H1 (cell line): ENCODE measurements at regions not wholly inside any gene's neighbourhood (a gene's known extent, or its start where the extent isn't known, plus 50 kb on each side); places are given as distances from the start of the nearest gene placed in this dataset.

Source experiments
- CTCF ChIA-PET: fragments of 300-600 bp; sonication (Branson Sonifier 250); formaldehyde crosslinking; loops from one replicate; lab custom pipeline; 2021; ENCODE audit not compliant: partially characterized antibody; lab: Charles Lee
- POLR2A ChIA-PET: fragments of 300-600 bp; sonication (Branson Sonifier 250); formaldehyde crosslinking; loops from one replicate; lab custom pipeline; 2021; ENCODE audit warnings: inconsistent platforms; ENCODE audit not compliant: partially characterized antibody; lab: Charles Lee
- DNase-seq, 2 experiments: peaks; one replicate each; pipeline versions ENCODE4 v3.0.0 to v3.0.0-alpha.2; 2010 to 2022; ENCODE audit warnings: low spot score in 2 of 2, low read depth in 1 of 2, mixed read lengths in 1 of 2
- FAIRE-seq: peaks from 2 replicates; lab custom pipeline; 2011; peaks lifted over from hg19 to GRCh38; lab: Jason Lieb, UNC
- H2AFZ ChIP-seq: 2 replicates; pipeline ENCODE4 v1.8.1; 2012; ENCODE audit warnings: low read length, inconsistent platforms
- H2AK5ac ChIP-seq: 2 replicates; pipeline ENCODE4 v1.6.1; 2013; ENCODE audit warnings: low read depth, low read length
- H2BK120ac ChIP-seq: replicated peaks from 2 replicates; pipeline ENCODE3; 2013; ENCODE audit warnings: low read depth, low read length, inconsistent platforms
- H2BK12ac ChIP-seq: 2 replicates; pipeline ENCODE4 v1.6.1; 2013; ENCODE audit warnings: low read depth, low read length
- H2BK15ac ChIP-seq: 2 replicates; pipeline ENCODE4 v1.6.1; 2013; ENCODE audit warnings: low read length
- H2BK20ac ChIP-seq: 2 replicates; pipeline ENCODE4 v1.6.1; 2013; ENCODE audit warnings: low read length
- H2BK5ac ChIP-seq: 2 replicates; pipeline ENCODE4 v1.6.1; 2013; ENCODE audit warnings: low read depth, low read length
- H3K14ac ChIP-seq: 2 replicates; pipeline ENCODE4 v1.6.1; 2013; ENCODE audit warnings: inconsistent platforms; ENCODE audit not compliant: insufficient read length
- H3K18ac ChIP-seq: 2 replicates; pipeline ENCODE4 v1.6.1; 2013; ENCODE audit warnings: low read length; ENCODE audit errors: extremely low read depth
- H3K23ac ChIP-seq: 2 replicates; pipeline ENCODE4 v1.6.1; 2013; ENCODE audit warnings: inconsistent platforms; ENCODE audit not compliant: insufficient read length
- H3K23me2 ChIP-seq: 2 replicates; pipeline ENCODE4 v1.6.1; 2013; ENCODE audit warnings: low read depth, low read length
- H3K27ac ChIP-seq: 2 replicates; pipeline ENCODE4 v1.6.1; 2011; ENCODE audit warnings: low read depth, low read length, inconsistent platforms
- H3K27me3 ChIP-seq, 4 experiments: replicated peaks in 1 of 4; 1 replicate in 1 of 4; 2 replicates in 3 of 4; pipeline versions ENCODE4 v1.6.1 to v1.8.1; 2011 to 2013; ENCODE audit warnings: low read length in 3 of 4, mild to moderate bottlenecking in 3 of 4, inconsistent platforms in 2 of 4, mixed read lengths in 2 of 4, moderate library complexity in 1 of 4; ENCODE audit not compliant: control insufficient read depth in 3 of 4, insufficient read depth in 3 of 4; ENCODE audit errors: extremely low read depth in 1 of 4
- H3K36me3 ChIP-seq, 4 experiments: 2 replicates each; pipeline versions ENCODE4 v1.6.1 to v1.8.1; 2011 to 2013; ENCODE audit warnings: mild to moderate bottlenecking in 4 of 4, low read length in 3 of 4, moderate library complexity in 2 of 4, control low read depth in 1 of 4, inconsistent platforms in 1 of 4; ENCODE audit not compliant: insufficient read depth in 4 of 4, control insufficient read depth in 2 of 4
- H3K4ac ChIP-seq: replicated peaks from 2 replicates; pipeline ENCODE3; 2013; ENCODE audit warnings: low read length, low read depth, mixed read lengths, inconsistent platforms; ENCODE audit not compliant: insufficient read length
- H3K4me1 ChIP-seq, 4 experiments: replicated peaks in 1 of 4; 1 replicate in 1 of 4; 2 replicates in 3 of 4; pipeline versions ENCODE4 v1.6.1 to v1.8.1; 2011 to 2013; ENCODE audit warnings: low read length in 3 of 4, inconsistent platforms in 2 of 4, mixed read lengths in 1 of 4; ENCODE audit not compliant: insufficient read depth in 4 of 4, control insufficient read depth in 3 of 4
- H3K4me2 ChIP-seq, 2 experiments: 2 replicates each; pipeline versions ENCODE4 v1.6.1 to v1.8.1; 2011 to 2013; ENCODE audit warnings: low read depth in 2 of 2, low read length in 2 of 2, control low read depth in 1 of 2, inconsistent platforms in 1 of 2, mild to moderate bottlenecking in 1 of 2; ENCODE audit not compliant: insufficient read depth in 1 of 2
- H3K4me3 ChIP-seq, 4 experiments: fragments of 200-600, 300-600 bp in 1 of 4; sonication (generic), shearing (Covaris generic), sonication (Bioruptor Twin) in 1 of 4; 2 replicates each; pipeline versions ENCODE4 v1.5.1 to v1.8.1; 2011 to 2016; ENCODE audit warnings: low read length in 4 of 4, low read depth in 3 of 4, control low read depth in 2 of 4, inconsistent platforms in 2 of 4, mild to moderate bottlenecking in 2 of 4, mixed read lengths in 1 of 4, moderate library complexity in 1 of 4; ENCODE audit not compliant: insufficient read depth in 2 of 4; ENCODE audit errors: extremely low read depth in 1 of 4
- H3K56ac ChIP-seq: replicated peaks from 2 replicates; pipeline ENCODE3; 2013; ENCODE audit warnings: low read depth, mild to moderate bottlenecking, mixed read lengths, low read length, inconsistent platforms; ENCODE audit not compliant: insufficient read length
- H3K79me1 ChIP-seq: 2 replicates; pipeline ENCODE4 v1.6.1; 2013; ENCODE audit warnings: low read depth, low read length, control low read depth
- H3K79me2 ChIP-seq, 2 experiments: 2 replicates each; pipeline versions ENCODE4 v1.6.1 to v1.8.1; 2012 to 2013; ENCODE audit warnings: low read length in 2 of 2, mild to moderate bottlenecking in 2 of 2, inconsistent platforms in 1 of 2; ENCODE audit not compliant: insufficient read depth in 2 of 2, control insufficient read depth in 1 of 2
- H3K9ac ChIP-seq, 4 experiments: replicated peaks in 1 of 4; 1 replicate in 1 of 4; 2 replicates in 3 of 4; pipeline versions ENCODE4 v1.6.1 to v1.8.1; 2011 to 2013; ENCODE audit warnings: low read depth in 3 of 4, low read length in 3 of 4, control low read depth in 2 of 4, mild to moderate bottlenecking in 2 of 4, moderate library complexity in 2 of 4, inconsistent platforms in 1 of 4; ENCODE audit errors: extremely low read depth in 1 of 4
- H3K9me3 ChIP-seq, 2 experiments: 2 replicates each; pipeline versions ENCODE4 v1.6.1 to v1.8.1; 2012 to 2013; ENCODE audit warnings: mild to moderate bottlenecking in 2 of 2, moderate library complexity in 2 of 2, control low read depth in 1 of 2, inconsistent platforms in 1 of 2, low read depth in 1 of 2, low read length in 1 of 2, mixed read lengths in 1 of 2; ENCODE audit not compliant: insufficient read depth in 2 of 2
- H4K20me1 ChIP-seq, 2 experiments: replicated peaks in 1 of 2; 2 replicates each; pipeline versions ENCODE3 to v1.8.1; 2011 to 2013; ENCODE audit warnings: inconsistent platforms in 2 of 2, low read length in 2 of 2, mild to moderate bottlenecking in 1 of 2; ENCODE audit not compliant: insufficient read depth in 2 of 2, control insufficient read depth in 1 of 2
- H4K5ac ChIP-seq: 2 replicates; pipeline ENCODE4 v1.6.1; 2013; ENCODE audit warnings: low read length, low read depth, mixed read lengths, inconsistent platforms; ENCODE audit not compliant: insufficient read length
- H4K8ac ChIP-seq: 2 replicates; pipeline ENCODE4 v1.8.0; 2013; ENCODE audit warnings: mild to moderate bottlenecking, moderate library complexity, low read length, inconsistent platforms; ENCODE audit not compliant: insufficient read depth; ENCODE audit errors: extremely low read depth
- H4K91ac ChIP-seq: replicated peaks from 2 replicates; pipeline ENCODE3; 2013; ENCODE audit warnings: low read length, mixed read lengths, inconsistent platforms; ENCODE audit not compliant: insufficient read length
- CBX5 ChIP-seq: fragments of 300-800, 300-1000 bp; sonication (generic); IDR thresholded peaks from 2 replicates; pipeline ENCODE4 v1.7.1; 2016; ENCODE audit warnings: antibody characterized with exemption, low read length, low read depth
- KDM4A ChIP-seq: IDR thresholded peaks from one replicate; pipeline ENCODE4 v1.7.1; 2012; ENCODE audit warnings: low read depth, mild to moderate bottlenecking, moderate library complexity, low read length, inconsistent platforms; ENCODE audit not compliant: severe bottlenecking
- NRF1 ChIP-seq: IDR thresholded peaks from 2 replicates; pipeline ENCODE4 v1.6.1; 2011; ENCODE audit warnings: mild to moderate bottlenecking, low read depth, low read length, improper control_type of control experiment
- POLR2AphosphoS5 ChIP-seq: IDR thresholded peaks from 2 replicates; pipeline ENCODE4 v1.6.1; 2011; ENCODE audit warnings: low read depth, low read length
- SRF ChIP-seq: IDR thresholded peaks from 2 replicates; pipeline ENCODE4 v1.6.1; 2011; ENCODE audit warnings: mild to moderate bottlenecking, low read depth, low read length, moderate library complexity
- WGBS, 2 experiments: shearing (Covaris generic) in 1 of 2; methylation state at CpG; one replicate each; pipeline versions ENCODE4 v1.1.6 to v1.1.7; 2013 to 2015; ENCODE audit warnings: low lambda C conversion rate in 2 of 2, mixed read lengths in 2 of 2, inconsistent platforms in 1 of 2, low coverage in 1 of 2, missing lambda C conversion rate in 1 of 2; ENCODE audit not compliant: insufficient replicate concordance in 2 of 2, insufficient coverage in 1 of 2, insufficient read length in 1 of 2; ENCODE audit errors: extremely low coverage in 1 of 2, missing lambda C conversion rate in 1 of 2; 5-methylcytosine and 5-hydroxymethylcytosine counted together

GRCh38 chr4:83809581-83809980 lies 273.7 kb downstream of the GPAT3 start:
- H2AFZ ChIP-seq = no peak overlapping the region
- TF ChIP-seq CBX5 (no peak), SRF (no peak), POLR2AphosphoS5 (no peak), KDM4A (no peak), NRF1 (no peak)
- no peak overlapping the region for H4K5ac ChIP-seq
- no peak overlapping the region for H3K56ac ChIP-seq
- DNase-seq (no peak), FAIRE-seq (no peak)
- H3K4me1 ChIP-seq = no peaks in the 10 kb centered on the region
- no peak overlapping the region for H2BK12ac ChIP-seq
- no peaks in the 10 kb centered on the region for H3K79me2 ChIP-seq
- H3K4me2 ChIP-seq = no peak overlapping the region
- no peak overlapping the region for H3K4me3 ChIP-seq
- no peak overlapping the region for H4K91ac ChIP-seq
- H2BK120ac ChIP-seq = no peak overlapping the region
- no peaks in the 10 kb centered on the region for H3K36me3 ChIP-seq
- no peak overlapping the region for H4K8ac ChIP-seq
- H3K23me2 ChIP-seq = no peaks in the 10 kb centered on the region
- no peak overlapping the region for H2BK20ac ChIP-seq
- no peak overlapping the region for H2BK5ac ChIP-seq
- H3K4ac ChIP-seq = no peak overlapping the region
- no peaks in the 10 kb centered on the region for H3K27me3 ChIP-seq
- H3K9ac ChIP-seq = no peak overlapping the region
- no peaks in the 10 kb centered on the region for H3K9me3 ChIP-seq
- ChIA-PET CTCF (interaction anchor here (1.1 to 2.1 kb wide), 2 partner anchors 39 to 88 kb away, joined by 3 to 4 read pairs; no protein-coding TSS in a partner anchor), POLR2A (no interaction called here)
- no peak overlapping the region for H3K18ac ChIP-seq
- H4K20me1 ChIP-seq = no peaks in the 10 kb centered on the region
- H3K79me1 ChIP-seq = no peaks in the 10 kb centered on the region
- H3K14ac ChIP-seq = no peak overlapping the region
- H3K23ac ChIP-seq = no peak overlapping the region
- H2BK15ac ChIP-seq = no peak overlapping the region
- H3K27ac ChIP-seq = no peak overlapping the region
- H2AK5ac ChIP-seq = no peak overlapping the region
- 81% methylated on average over 2 of the region's 2 CpGs; no CpG with 5 or more reads in 1 of the 2 experiments for WGBS, 2 experiments
